ENCODE measurements at regions not wholly inside any gene's neighbourhood (a gene's known extent, or its start where the extent isn't known, plus 50 kb on each side); places are given as distances from the start of the nearest gene placed in this dataset.
"Not testable (repeated sequence)": the region's sequence is repeated elsewhere in the genome, so short reads cannot be mapped to it uniquely, and the experiment has no call there.

DNA sequence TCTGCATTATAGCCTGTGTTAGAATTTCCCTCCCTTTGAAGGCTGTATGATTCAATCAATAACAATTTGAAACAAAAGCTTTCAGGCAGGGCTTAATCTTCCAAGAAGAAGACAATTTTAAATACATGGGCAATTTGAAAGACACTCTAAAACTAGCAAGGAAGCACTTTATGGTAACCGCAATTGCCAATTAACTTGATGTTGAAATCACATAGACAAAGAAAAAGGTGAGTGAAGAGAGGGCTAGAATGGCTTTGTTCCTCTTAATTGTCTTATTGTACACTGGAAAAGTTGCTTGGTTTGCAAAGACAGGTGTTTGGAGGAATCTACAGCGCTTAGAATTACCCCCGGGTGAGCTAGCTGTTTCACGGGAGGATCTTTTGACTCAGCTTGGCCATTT is 74.4 kb upstream of the PRKX start:
- Histone ChIP-seq H3K4me1 (ENCODE audit: control insufficient read depth, extremely low read depth, insufficient read depth, low read length) (no peaks in the 10 kb centered on the region), H3K9me1 (ENCODE audit: control insufficient read depth, extremely low read depth, insufficient read depth, low read length) (no peaks in the 10 kb centered on the region), H3K9me3 (ENCODE audit: control insufficient read depth, low read depth, low read length) (no peaks in the 10 kb centered on the region), H2AFZ (ENCODE audit: control insufficient read depth, low read length) (no peak overlapping the region), H3K27ac (ENCODE audit: control insufficient read depth, insufficient read depth, low read length) (no peak overlapping the region), H4K20me1 (ENCODE audit: control insufficient read depth, extremely low read depth, insufficient read depth, low read length) (no peaks in the 10 kb centered on the region), H3K36me3 (ENCODE audit: control insufficient read depth in 2 of 2, extremely low read depth in 1 of 2, insufficient read depth in 2 of 2, low read length in 2 of 2) (no peaks in the 10 kb centered on the region), H3K79me2 (ENCODE audit: control insufficient read depth, insufficient read depth, low read length) (no peaks in the 10 kb centered on the region), H3K9ac (ENCODE audit: control insufficient read depth, extremely low read depth, insufficient read depth, low read length) (no peak overlapping the region), H3K4me2 (ENCODE audit: control insufficient read depth, extremely low read depth, insufficient read depth, low read depth, low read length) (no peak overlapping the region), H3K4me3 (ENCODE audit: control insufficient read depth in 2 of 3, extremely low read depth in 1 of 3, insufficient read depth in 2 of 3, low read depth in 1 of 3, low read length in 3 of 3) (no peak overlapping the region), H3K27me3 (ENCODE audit: control insufficient read depth, extremely low read depth, insufficient read depth, low read length) (peaks cover 8% of the 10 kb centered on the region)
- no peak for FAIRE-seq
- no peak for DNase-seq (ENCODE audit: low read depth, low spot score)
- dilution Hi-C loops (cut with MboI; ENCODE audit: extremely low pct_ligation_motif_present, low sequenced_read_pairs) = no loop called here
- TF ChIP-seq, protein P1, sequence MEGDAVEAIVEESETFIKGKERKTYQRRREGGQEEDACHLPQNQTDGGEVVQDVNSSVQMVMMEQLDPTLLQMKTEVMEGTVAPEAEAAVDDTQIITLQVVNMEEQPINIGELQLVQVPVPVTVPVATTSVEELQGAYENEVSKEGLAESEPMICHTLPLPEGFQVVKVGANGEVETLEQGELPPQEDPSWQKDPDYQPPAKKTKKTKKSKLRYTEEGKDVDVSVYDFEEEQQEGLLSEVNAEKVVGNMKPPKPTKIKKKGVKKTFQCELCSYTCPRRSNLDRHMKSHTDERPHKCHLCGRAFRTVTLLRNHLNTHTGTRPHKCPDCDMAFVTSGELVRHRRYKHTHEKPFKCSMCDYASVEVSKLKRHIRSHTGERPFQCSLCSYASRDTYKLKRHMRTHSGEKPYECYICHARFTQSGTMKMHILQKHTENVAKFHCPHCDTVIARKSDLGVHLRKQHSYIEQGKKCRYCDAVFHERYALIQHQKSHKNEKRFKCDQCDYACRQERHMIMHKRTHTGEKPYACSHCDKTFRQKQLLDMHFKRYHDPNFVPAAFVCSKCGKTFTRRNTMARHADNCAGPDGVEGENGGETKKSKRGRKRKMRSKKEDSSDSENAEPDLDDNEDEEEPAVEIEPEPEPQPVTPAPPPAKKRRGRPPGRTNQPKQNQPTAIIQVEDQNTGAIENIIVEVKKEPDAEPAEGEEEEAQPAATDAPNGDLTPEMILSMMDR (optimal IDR thresholded peaks at IDR 0.05 in 1 of 3, IDR thresholded peaks at IDR 0.05 in 1 of 3, conservative IDR thresholded peaks at IDR 0.05 in 1 of 3; ENCODE audit: extremely low read depth in 1 of 3, insufficient read depth in 2 of 3, low read length in 3 of 3) = no peak
- TF ChIP-seq EZH2 (IDR thresholded peaks at IDR 0.05; ENCODE audit: low read length) = no peak

DNA sequence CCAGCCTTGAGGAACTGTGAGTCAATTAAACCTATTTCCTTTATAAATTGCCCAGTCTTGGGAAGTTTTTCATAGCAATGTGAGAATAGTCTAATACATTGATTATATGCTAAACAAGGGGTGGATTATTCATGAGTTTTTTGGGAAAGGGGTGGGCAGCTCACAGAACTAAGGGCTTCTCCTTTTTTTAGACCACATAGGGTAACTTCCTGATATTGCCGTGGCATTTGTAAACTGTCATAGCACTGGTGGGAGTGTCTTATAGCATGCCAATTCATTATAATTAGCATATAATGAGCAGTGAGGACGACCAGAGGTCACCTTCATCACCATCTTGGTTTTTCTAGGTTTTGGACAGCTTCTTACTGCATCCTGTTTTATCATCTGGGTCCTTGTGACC is 72.4 kb upstream of the PRKX start:
- H3K79me2 ChIP-seq (ENCODE audit: control insufficient read depth, insufficient read depth, low read length); H3K9ac ChIP-seq (ENCODE audit: control insufficient read depth, extremely low read depth, insufficient read depth, low read length); H3K27ac ChIP-seq (ENCODE audit: control insufficient read depth, insufficient read depth, low read length); H3K9me3 ChIP-seq (ENCODE audit: control insufficient read depth, low read depth, low read length); H4K20me1 ChIP-seq (ENCODE audit: control insufficient read depth, extremely low read depth, insufficient read depth, low read length); H3K4me2 ChIP-seq (ENCODE audit: control insufficient read depth, extremely low read depth, insufficient read depth, low read depth, low read length); H3K4me1 ChIP-seq (ENCODE audit: control insufficient read depth, extremely low read depth, insufficient read depth, low read length); H3K9me1 ChIP-seq (ENCODE audit: control insufficient read depth, extremely low read depth, insufficient read depth, low read length); H3K36me3 ChIP-seq (ENCODE audit: control insufficient read depth in 2 of 2, extremely low read depth in 1 of 2, insufficient read depth in 2 of 2, low read length in 2 of 2); H3K27me3 ChIP-seq (ENCODE audit: control insufficient read depth, extremely low read depth, insufficient read depth, low read length); DNase-seq (ENCODE audit: low read depth, low spot score); dilution Hi-C loops (cut with MboI; ENCODE audit: extremely low pct_ligation_motif_present, low sequenced_read_pairs); H3K4me3 ChIP-seq (ENCODE audit: control insufficient read depth in 2 of 3, extremely low read depth in 1 of 3, insufficient read depth in 2 of 3, low read depth in 1 of 3, low read length in 3 of 3); H2AFZ ChIP-seq (ENCODE audit: control insufficient read depth, low read length); FAIRE-seq: not testable (repeated sequence)

DNA sequence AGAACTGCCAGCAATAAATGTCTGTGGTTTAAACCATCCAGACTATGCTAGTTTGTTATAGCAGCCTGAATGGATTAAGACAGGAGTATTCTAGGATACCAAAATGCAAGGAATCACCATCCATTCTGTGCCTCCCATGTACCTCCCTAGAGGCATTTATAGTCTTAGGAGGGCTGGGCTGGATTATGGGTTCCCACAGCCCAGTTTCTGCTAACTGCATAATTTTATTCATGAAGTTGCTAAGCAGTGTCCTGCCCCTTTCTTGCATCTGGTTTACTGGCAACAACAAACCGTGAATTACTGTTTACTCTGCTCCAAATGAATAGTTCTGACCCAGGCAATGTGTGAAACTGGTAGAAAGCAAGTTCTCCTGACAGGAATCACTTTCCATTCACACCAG is 67.1 kb upstream of the PRKX start:
- TF ChIP-seq, protein P1 (optimal IDR thresholded peaks at IDR 0.05 in 1 of 3, IDR thresholded peaks at IDR 0.05 in 1 of 3, conservative IDR thresholded peaks at IDR 0.05 in 1 of 3; ENCODE audit: extremely low read depth in 1 of 3, insufficient read depth in 2 of 3, low read length in 3 of 3) = no peak
- no peak for TF ChIP-seq EZH2 (IDR thresholded peaks at IDR 0.05; ENCODE audit: low read length)
- no peak overlapping the region for H3K27ac ChIP-seq (ENCODE audit: control insufficient read depth, insufficient read depth, low read length)

More for the DNA sequence above, 67.1 kb upstream of the PRKX start:
- Histone ChIP-seq H3K79me2 (ENCODE audit: control insufficient read depth, insufficient read depth, low read length) (no peaks in the 10 kb centered on the region), H2AFZ (ENCODE audit: control insufficient read depth, low read length) (no peak overlapping the region), H3K36me3 (ENCODE audit: control insufficient read depth in 2 of 2, extremely low read depth in 1 of 2, insufficient read depth in 2 of 2, low read length in 2 of 2) (no peaks in the 10 kb centered on the region), H3K4me1 (ENCODE audit: control insufficient read depth, extremely low read depth, insufficient read depth, low read length) (no peaks in the 10 kb centered on the region), H3K9me1 (ENCODE audit: control insufficient read depth, extremely low read depth, insufficient read depth, low read length) (no peaks in the 10 kb centered on the region), H3K9ac (ENCODE audit: control insufficient read depth, extremely low read depth, insufficient read depth, low read length) (no peak overlapping the region), H3K4me3 (ENCODE audit: control insufficient read depth in 2 of 3, extremely low read depth in 1 of 3, insufficient read depth in 2 of 3, low read depth in 1 of 3, low read length in 3 of 3) (no peak overlapping the region), H3K27me3 (ENCODE audit: control insufficient read depth, extremely low read depth, insufficient read depth, low read length) (no peaks in the 10 kb centered on the region), H3K4me2 (ENCODE audit: control insufficient read depth, extremely low read depth, insufficient read depth, low read depth, low read length) (no peak overlapping the region), H4K20me1 (ENCODE audit: control insufficient read depth, extremely low read depth, insufficient read depth, low read length) (no peaks in the 10 kb centered on the region), H3K9me3 (ENCODE audit: control insufficient read depth, low read depth, low read length) (no peaks in the 10 kb centered on the region)
- FAIRE-seq (no peak), DNase-seq (ENCODE audit: low read depth, low spot score) (no peak)
- dilution Hi-C loops (cut with MboI; ENCODE audit: extremely low pct_ligation_motif_present, low sequenced_read_pairs) = no loop called here
